Gastrocnemius medialis (tissue), 4 donors: ENCODE measurements at regions not wholly inside any gene's neighbourhood (a gene's known extent, or its start where the extent isn't known, plus 50 kb on each side); places are given as distances from the start of the nearest gene placed in this dataset.

Experiments used
- POLR2A ChIP-seq, 2 donors: fragments of 450-650 bp; IDR thresholded peaks; one replicate each; pipeline ENCODE4 v1.6.1; 2017; ENCODE audit warnings: antibody characterized with exemption in 2 of 2, mild to moderate bottlenecking in 2 of 2, moderate library complexity in 2 of 2
- TF ChIP-seq, protein P1 (sequence below), 5 experiments: fragments of 450-650 bp in 3 of 5; fragments of 200-600 bp in 2 of 5; sonication (generic) in 2 of 5; IDR thresholded peaks in 4 of 5; conservative IDR thresholded peaks in 1 of 5; 1 replicate in 4 of 5; 2 replicates in 1 of 5; pipeline ENCODE4 v1.5.1; 2016 to 2019; ENCODE audit warnings: antibody characterized with exemption in 5 of 5, mild to moderate bottlenecking in 3 of 5, moderate library complexity in 3 of 5

DNA sequence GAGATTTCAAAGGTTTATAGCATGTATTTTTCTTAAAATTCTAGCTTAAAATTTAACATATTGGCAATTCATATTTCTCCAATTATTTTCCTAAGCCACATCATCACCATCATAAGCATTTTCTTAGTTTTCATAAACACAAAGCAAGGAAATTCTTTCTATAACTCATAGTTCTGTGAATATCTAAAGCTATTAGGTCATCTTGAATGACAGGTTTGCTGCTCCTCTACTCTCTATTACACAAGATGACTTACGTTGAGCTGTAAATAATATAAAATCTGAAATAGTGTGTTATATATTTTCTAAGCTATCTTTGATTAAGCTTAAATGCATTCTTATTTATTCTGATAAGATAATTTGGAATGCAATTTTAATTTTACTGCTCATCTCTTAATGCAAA lies 984.6 kb upstream of the CNTNAP5 start:
- TF ChIP-seq POLR2A (IDR thresholded peaks at IDR 0.05): no peak
- TF ChIP-seq, protein P1, sequence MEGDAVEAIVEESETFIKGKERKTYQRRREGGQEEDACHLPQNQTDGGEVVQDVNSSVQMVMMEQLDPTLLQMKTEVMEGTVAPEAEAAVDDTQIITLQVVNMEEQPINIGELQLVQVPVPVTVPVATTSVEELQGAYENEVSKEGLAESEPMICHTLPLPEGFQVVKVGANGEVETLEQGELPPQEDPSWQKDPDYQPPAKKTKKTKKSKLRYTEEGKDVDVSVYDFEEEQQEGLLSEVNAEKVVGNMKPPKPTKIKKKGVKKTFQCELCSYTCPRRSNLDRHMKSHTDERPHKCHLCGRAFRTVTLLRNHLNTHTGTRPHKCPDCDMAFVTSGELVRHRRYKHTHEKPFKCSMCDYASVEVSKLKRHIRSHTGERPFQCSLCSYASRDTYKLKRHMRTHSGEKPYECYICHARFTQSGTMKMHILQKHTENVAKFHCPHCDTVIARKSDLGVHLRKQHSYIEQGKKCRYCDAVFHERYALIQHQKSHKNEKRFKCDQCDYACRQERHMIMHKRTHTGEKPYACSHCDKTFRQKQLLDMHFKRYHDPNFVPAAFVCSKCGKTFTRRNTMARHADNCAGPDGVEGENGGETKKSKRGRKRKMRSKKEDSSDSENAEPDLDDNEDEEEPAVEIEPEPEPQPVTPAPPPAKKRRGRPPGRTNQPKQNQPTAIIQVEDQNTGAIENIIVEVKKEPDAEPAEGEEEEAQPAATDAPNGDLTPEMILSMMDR (IDR thresholded peaks at IDR 0.05 in 4 of 5, conservative IDR thresholded peaks at IDR 0.05 in 1 of 5): no peak
